ENCODE measurements at regions not wholly inside any gene's neighbourhood (a gene's known extent, or its start where the extent isn't known, plus 50 kb on each side); places are given as distances from the start of the nearest gene placed in this dataset.
"Not testable (repeated sequence)": the region's sequence is repeated elsewhere in the genome, so short reads cannot be mapped to it uniquely, and the experiment has no call there.

DNA sequence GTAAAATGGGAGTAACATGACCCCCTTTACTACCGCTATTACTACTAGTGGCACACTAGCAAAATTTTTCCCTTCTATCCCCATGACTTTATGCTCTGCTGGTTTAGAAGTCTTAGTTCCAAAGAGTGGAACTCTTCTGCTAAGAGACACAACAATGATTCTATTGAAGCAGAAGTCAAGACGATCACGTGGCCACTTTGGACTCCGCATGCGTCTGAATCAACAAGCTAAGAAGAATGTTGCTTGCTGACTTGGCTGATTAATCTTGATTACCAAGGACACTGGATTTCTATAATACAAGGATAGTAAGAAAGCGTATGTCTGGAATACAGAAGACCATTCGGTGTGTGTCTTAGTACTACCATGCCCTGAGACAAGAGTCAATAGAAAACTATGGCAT lies 244.7 kb upstream of the BTBD3 start:
- no peak for DNase-seq

DNA sequence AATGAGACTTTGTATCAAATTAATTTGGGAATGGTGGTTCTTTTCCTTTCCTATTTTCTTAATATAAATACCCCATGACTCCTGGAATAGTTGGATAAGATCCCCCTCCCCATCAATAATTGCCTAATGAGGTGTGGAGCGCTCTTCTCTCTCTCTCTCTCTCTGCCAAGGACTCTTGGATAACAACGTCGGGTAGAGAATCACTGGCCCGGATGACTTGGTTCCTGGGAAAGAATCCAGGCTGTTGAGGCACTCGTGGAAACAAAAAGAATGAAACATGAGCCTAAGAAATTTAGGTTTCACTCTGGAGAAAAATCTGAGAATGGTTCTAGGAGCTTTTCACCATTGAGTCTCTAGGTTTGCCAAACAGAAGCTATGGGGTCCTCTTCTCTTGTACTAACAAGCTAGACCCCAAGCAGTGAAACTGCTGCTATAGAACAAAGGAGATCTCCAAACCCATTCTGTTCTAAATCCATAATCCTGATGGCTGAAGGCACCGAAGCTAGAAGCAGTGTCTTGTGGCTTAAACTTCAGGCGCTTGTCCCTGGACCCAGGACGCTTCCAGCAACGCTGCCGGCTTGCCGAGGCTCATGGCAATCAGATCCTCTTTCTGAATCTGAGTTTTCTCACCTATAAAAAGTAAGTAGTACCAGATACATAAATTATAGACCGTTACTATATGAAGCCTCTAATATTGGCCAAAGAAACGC lies 241.6 kb upstream of the BTBD3 start:
- DNase-seq, result no peak

DNA sequence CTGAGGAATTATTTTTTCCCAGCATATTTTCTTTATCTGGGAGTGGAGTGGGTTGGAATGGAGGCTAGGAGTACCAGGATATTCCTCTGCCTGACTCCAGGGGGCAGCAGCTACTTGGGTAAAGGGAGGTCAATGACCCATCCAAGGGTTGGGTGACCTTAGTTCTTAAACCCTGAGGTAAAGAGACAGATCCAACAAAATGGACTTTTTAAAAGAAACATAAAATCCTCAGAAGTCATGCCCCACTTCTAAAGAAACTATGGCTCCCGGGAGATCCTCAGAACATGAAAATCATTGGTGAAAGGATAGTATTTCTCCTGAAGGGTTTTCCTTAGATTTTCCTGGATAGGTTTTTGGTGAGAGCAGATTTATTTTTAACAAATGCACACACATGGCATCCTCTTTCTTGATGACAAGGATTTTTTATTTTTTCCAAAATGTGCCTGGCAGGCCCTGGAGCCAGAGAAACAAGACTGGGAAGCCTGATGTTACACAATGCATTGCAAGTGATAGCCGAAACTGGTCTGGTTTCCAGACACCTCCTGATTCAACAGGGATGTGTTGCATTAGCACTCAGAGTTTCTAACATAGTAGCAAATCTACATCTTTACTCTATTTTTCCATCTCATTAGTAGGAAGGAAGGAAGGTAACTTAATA lies 240.9 kb upstream of the BTBD3 start:
- peak; percentile 4 for DNase-seq

DNA sequence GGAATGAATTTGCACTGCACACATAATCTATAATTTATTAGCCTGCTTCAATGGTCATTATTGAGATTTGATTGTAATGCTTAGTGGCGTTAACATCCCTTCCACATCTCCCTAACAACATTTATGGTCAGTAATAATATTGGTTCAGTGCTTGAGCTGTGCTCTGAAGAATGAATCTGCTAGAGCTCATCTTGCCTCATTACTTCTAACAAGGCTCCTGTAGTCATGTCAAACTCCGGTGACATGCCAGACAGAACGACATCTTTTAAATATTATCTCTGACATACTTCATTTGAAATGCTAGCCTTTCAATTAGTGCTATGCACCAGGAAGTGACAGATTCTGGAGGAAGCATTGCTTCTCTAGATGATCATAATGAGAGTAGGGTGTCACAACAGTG lies 240.3 kb upstream of the BTBD3 start:
- no peak for DNase-seq

DNA sequence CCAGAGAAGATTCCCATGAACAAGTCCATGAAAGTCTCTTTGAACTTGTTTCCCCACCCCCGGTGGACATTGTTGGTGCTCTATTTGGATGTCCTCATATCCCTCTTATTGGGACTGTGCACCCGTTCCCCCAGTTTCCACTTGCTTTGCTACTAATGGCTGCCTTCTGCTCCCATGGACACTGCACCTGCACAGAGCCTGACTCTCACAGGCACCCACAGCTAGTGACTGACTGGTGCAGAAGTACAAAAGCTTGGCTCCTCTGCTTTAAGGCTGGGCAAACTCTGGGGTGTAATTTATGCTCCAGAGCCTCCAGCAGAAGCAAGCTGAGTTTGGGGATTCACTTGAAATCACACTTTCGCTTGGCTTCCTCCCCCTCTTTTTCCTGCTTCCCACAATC lies 239.9 kb upstream of the BTBD3 start:
- no peak for DNase-seq

DNA sequence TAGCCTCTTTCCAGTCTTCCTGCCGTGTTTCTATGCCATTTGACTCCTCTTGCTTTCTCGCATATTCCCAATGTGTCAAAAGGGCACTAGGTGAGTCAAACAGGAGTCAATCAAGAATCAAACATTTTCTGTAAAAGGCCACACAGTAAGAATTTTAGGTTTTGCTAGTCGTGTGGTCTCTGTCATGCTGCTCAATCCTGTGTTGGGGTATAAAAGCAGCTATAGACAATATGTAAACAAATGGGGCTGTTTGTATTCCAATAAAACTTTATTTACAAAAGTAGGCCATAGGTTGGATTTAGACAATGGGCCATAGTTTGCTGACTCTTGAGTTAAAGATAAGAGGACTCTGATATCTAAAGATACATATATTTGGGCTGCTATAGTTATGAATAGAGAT lies 235.4 kb upstream of the BTBD3 start:
- no peak for DNase-seq

DNA sequence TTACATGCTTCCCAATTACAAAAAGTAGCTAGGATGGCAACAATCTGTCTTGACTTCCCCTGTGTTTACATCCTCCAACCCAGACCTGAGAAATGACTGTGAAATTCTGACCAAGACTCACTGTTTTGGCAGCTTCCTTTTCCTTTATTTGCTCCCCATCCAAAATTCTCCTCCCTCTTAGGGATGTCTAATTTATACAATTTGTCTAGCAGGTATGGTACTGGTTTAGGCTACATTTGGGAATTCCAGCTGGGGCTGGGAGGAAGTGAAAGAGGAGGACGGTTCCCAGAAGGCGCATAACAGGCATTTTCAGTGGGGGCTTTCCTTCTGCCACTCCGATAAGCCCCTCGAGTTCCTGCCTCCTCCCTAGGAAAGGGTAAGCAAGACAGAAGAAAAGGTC lies 231.5 kb upstream of the BTBD3 start:
- DNase-seq, result no peak

DNA sequence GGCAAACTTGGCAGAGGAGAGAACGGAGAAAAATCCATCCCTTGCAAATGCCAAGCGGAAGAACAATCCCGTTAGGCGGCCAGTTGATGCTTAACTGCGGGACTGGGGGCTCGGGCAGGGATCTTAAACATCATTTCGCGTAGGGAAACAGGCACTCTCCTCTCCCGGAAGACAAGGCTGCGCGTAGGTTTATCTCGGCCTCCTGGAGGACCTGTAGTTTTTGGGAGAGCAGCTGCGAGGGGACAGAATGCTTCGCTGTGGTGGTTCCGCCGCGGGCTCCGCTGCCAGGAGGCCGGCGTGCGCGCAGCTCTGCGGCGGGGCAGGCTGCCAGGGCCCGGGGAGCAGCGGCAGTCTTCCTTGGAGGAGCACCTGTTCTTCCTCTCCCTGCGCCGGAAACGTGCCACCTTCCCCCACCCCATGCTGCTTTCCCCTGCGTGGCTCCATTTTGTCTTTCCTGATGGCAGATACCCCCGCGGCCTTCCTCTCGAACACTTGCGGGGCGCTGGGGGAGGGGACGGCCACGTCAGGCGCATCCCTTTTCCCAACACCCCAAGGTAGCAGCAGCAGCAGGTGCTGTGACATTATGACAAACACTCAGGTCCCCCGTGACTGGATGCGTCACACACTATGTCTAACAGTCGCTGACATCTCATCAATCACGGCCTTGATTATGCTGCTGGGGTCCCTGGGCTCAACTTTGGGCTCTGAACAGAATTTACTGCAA lies 230.7 kb upstream of the BTBD3 start:
- no peak for DNase-seq

DNA sequence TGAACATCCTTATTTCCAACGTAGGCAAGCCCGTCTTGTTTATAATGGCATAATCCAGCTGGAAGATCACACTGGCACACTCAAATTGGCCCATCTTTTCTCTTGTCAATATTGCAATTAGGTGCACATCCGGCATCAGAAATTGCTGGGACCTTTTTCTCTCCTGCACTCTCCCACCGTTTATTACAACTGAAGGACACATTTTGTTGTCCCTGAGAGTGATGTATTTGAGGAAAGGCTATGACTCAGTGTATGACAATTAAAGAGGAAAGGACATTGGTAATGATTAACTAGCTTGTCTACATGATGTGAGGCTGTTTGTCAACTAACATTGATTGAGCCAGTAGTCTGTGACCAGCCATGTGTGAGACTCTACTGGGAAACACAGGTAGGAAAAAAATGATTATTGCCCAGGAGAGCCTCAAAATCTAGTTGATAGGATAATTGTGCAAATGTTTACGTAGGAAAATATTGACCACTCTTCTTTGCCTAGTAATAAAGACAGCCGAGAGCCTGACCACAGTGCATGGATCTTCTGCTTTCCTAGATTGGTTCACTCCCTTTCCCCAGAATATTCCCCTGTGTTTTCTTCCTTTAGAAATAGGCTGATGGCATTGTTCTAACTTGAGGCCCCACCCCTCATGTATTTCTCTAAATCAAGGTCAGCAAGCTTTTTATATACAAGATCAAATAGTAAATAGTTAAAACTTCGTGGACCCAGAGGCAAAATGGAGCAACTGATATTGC lies 230.0 kb upstream of the BTBD3 start:
- no peak for DNase-seq

- DNase-seq, result no peak
These were observed 228.4 kb upstream of the BTBD3 start for GRCh38 chr20:11689262-11689661.

GRCh38 chr20:11691766-11692165 lies 225.9 kb upstream of the BTBD3 start:
- no peak for DNase-seq

GRCh38 chr20:11692567-11692966 lies 225.1 kb upstream of the BTBD3 start:
- no peak for DNase-seq

DNA sequence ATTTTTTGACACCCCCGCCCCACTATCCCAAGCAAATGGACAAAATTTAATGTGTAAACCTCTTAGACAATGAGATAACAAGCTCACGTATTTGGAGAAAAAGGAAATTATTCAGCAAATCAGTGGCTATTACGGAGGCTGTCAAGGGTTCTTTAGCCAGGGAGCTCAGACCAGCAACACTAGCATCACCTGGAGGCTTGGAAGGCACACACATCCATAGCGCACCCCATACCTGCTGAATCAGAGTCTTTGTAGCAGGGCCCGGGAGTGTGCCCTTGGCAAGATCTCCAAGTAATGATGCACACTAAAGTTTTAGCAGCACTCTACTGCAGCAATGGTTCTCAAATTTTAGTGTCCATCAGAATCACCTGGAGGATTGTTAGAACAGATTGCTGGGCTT lies 223.2 kb upstream of the BTBD3 start:
- DNase-seq, result no peak

- DNase-seq, result no peak
These were observed 220.6 kb upstream of the BTBD3 start for GRCh38 chr20:11697055-11697454.

GRCh38 chr20:11697646-11698045 lies 220.0 kb upstream of the BTBD3 start:
- no peak for DNase-seq

GRCh38 chr20:11698124-11698523 lies 219.6 kb upstream of the BTBD3 start:
- DNase-seq, result no peak

DNA sequence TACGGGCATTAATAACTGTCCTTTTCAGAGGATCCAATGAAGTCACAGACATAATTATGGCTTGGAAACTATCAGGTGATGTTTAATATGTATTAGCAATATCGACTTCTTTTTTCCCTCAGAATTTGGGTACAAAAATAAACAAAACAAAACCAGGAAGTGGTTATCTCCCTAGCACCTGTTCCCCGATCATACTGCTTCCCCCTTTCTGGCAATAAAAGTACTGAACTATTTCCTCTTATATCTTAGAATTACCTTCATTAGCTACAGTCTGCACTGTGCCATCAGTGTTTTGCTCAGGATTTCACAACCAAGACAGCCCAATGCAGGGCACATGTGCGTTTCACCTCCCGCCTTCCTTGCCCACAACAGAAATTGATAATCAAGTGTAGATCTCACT lies 216.9 kb upstream of the BTBD3 start:
- DNase-seq, result no peak

- DNase-seq, result no peak
These were observed 214.8 kb upstream of the BTBD3 start for GRCh38 chr20:11702721-11703518.

DNA sequence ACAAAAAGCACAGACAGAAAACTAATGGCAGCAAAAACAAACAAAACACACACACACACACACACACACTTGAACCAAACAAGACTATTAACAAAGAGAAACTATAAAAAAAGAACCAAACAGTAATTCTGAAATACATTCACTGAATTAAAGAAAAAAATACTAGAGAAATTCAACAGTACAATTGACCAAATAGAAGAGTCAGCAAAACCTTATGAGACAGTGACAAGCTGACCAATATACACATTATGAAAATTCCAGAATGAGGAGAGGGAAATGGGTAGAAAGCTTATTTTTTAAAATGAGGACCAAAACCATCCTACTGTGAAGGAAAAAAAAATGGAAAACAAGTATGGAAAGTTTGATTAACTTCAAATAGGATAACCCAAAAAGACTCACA lies 212.2 kb upstream of the BTBD3 start:
- no peak for DNase-seq

DNA sequence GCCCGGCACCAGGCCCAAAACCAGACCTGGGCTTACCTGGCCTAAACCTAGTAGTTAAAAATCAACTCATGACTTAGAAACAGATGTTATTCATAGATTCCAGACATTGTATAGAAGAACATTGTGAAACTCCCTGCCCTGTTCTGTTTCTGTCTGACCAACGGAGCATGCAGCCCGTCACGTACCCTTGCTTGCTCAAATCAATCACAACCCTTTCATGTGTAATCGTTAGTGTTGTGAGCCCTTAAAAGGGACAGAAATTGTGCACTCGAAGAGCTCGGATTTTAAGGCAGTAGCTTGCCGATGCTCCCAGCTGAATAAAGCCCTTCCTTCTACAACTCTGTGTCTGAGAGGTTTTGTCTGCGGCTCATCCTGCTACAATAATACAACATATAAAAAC lies 209.5 kb upstream of the BTBD3 start:
- not testable (repeated sequence) for DNase-seq

- no peak for DNase-seq
These were observed 206.5 kb upstream of the BTBD3 start for GRCh38 chr20:11711214-11711613.

DNA sequence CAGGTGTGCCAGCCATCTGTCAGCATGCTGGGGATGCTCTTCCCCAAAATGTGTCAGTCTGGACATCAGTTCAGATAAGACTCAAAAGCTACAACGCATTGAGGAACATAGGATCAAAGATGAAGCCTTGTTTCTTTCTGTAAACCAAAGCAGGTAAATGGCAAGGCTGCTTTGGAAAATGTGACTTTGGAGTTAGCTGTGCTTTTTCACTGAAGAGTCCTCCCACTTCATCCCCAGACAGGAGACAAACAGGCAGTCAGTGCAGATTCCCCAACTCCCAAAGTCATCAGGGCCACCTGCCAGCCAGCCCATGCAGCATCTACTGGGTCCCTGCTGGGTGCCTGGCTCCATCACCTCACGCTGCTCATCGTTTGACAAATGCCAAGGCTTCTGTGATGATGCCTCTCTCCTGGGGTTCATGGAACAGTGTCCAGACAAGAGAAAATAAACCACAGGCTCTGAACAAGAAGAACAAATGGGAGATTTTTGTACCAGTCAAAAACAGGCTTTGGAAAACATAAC lies 205.0 kb upstream of the BTBD3 start:
- DNase-seq, result no peak

Measured in GF-D8 (cell line).